Left ventricle myocardium inferior (tissue), 1 donor: ENCODE measurements at regions not wholly inside any gene's neighbourhood (a gene's known extent, or its start where the extent isn't known, plus 50 kb on each side); places are given as distances from the start of the nearest gene placed in this dataset.

ENCODE experiments used
- DNase-seq: peaks from one replicate; pipeline ENCODE4 v3.0.0-alpha.2; 2020
- H3K27ac ChIP-seq: fragments of 200-600 bp; replicated peaks from 2 replicates; pipeline ENCODE4 v1.8.0; 2021
- H3K27me3 ChIP-seq: fragments of 200-600 bp; 2 replicates; pipeline ENCODE4 v1.8.0; 2021; ENCODE audit warnings: low read depth
- H3K36me3 ChIP-seq: fragments of 200-600 bp; 2 replicates; pipeline ENCODE4 v1.8.0; 2021
- H3K4me1 ChIP-seq: fragments of 200-600 bp; 2 replicates; pipeline ENCODE4 v1.8.0; 2021
- H3K4me3 ChIP-seq: fragments of 200-600 bp; 2 replicates; pipeline ENCODE4 v1.8.0; 2021; ENCODE audit warnings: mild to moderate bottlenecking, moderate library complexity
- H3K9me3 ChIP-seq: fragments of 200-600 bp; replicated peaks from 2 replicates; pipeline ENCODE4 v1.8.0; 2021
- intact Hi-C: fragments of 100-400 bp; cut with micrococcal nuclease; formaldehyde crosslinking; loops from one replicate; pipeline ENCODE4 v1.11.0; 2022
- TF ChIP-seq, protein P1 (sequence below): fragments of 200-600 bp; IDR thresholded peaks from 2 replicates; pipeline ENCODE4 v1.8.0; 2021; ENCODE audit warnings: antibody characterized with exemption, mild to moderate bottlenecking, borderline replicate concordance
- donor health status: DM: no; HTN: yes; CAD: no; lungs with severe emphysema.

DNA sequence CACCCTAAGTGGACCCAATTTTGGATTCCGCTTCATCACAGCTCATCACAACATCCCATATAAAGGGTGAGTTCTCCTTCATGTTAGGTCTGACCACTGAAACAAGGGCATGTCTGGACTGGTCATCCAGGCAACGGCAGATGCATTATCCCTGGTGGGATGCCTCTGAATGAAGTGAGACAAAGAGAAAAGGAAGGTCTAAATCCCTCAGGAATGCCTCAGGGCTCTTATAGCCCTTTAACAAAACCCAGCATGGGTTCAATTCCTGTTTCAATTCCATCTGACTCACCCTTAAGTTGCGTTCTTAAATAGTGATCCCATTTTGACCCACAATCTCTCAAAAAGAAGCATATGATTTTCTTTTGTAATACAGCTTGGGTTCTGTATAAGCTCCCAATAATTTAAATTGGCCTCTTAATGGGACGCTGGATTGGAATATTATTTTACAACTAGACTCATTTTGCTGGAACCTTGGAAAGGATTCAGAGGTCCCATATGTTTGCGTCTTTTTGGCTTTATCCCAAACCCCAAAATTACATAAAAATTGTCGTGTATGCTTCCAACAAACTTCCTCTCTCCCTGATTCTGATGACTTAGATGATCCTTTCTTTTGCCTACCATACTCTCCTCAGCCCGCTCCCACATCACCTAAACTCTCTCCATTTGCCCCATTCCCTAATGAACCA is 287.4 kb upstream of the ZP4 start:
- intact Hi-C loops, result no loop called here
- Histone ChIP-seq H3K36me3 (no peaks in the 10 kb centered on the region), H3K4me3 (no peak overlapping the region), H3K27me3 (no peaks in the 10 kb centered on the region), H3K9me3 (peaks cover 16% of the 10 kb centered on the region), H3K27ac (no peak overlapping the region), H3K4me1 (no peaks in the 10 kb centered on the region)
- TF ChIP-seq, protein P1, sequence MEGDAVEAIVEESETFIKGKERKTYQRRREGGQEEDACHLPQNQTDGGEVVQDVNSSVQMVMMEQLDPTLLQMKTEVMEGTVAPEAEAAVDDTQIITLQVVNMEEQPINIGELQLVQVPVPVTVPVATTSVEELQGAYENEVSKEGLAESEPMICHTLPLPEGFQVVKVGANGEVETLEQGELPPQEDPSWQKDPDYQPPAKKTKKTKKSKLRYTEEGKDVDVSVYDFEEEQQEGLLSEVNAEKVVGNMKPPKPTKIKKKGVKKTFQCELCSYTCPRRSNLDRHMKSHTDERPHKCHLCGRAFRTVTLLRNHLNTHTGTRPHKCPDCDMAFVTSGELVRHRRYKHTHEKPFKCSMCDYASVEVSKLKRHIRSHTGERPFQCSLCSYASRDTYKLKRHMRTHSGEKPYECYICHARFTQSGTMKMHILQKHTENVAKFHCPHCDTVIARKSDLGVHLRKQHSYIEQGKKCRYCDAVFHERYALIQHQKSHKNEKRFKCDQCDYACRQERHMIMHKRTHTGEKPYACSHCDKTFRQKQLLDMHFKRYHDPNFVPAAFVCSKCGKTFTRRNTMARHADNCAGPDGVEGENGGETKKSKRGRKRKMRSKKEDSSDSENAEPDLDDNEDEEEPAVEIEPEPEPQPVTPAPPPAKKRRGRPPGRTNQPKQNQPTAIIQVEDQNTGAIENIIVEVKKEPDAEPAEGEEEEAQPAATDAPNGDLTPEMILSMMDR, result no peak
- no peak for DNase-seq

DNA sequence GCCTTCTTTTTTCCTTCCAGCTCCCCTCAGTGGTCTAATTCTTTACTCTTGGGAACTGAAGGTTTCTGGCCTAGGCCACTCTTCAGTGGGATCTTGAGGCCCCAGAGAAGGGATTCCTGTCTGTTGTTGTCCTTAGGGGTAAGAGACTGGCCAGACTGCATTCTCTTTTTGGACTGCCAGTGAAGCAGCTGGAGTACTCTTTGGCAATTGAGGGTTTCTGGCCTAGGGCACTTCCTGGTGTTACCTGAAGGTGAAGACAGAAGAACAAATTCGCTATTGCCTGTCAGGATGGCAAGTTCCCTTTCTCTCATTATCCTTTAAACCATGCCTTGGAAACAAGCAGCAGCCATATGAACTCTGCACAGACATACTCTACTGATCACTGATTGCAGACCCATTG is 286.6 kb upstream of the ZP4 start:
- H3K4me1 ChIP-seq, result no peaks in the 10 kb centered on the region
- no peak for DNase-seq
- H3K27ac ChIP-seq, result no peak overlapping the region
- TF ChIP-seq, protein P1, result no peak
- H3K4me3 ChIP-seq, result no peak overlapping the region
- H3K36me3 ChIP-seq, result no peaks in the 10 kb centered on the region
- H3K9me3 ChIP-seq, result peaks cover 11% of the 10 kb centered on the region
- intact Hi-C loops, result no loop called here
- H3K27me3 ChIP-seq, result no peaks in the 10 kb centered on the region

DNA sequence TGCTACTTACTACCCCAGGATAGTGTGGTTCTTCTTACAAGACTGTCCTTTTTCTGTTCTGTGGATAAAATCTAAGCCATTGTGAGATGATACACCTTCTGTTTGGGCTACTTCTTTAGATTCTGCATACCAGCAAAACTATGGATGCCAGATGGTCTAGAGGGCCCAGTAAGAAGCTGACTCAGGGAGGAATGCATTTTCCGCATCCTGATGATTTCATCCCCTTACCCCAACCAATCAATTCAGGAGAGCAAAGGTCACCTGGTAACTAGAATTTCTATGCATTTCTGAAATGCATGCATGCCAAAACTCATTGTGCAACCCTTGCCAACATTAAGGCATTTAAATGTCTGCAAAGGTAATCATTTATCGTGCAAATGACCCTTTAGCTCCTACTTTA is 285.7 kb upstream of the ZP4 start:
- TF ChIP-seq, protein P1, result no peak
- intact Hi-C loops, result no loop called here
- Histone ChIP-seq H3K36me3 (no peaks in the 10 kb centered on the region), H3K4me1 (no peaks in the 10 kb centered on the region), H3K27ac (no peak overlapping the region), H3K9me3 (peaks cover 4% of the 10 kb centered on the region), H3K4me3 (no peak overlapping the region), H3K27me3 (no peaks in the 10 kb centered on the region)
- no peak for DNase-seq

DNA sequence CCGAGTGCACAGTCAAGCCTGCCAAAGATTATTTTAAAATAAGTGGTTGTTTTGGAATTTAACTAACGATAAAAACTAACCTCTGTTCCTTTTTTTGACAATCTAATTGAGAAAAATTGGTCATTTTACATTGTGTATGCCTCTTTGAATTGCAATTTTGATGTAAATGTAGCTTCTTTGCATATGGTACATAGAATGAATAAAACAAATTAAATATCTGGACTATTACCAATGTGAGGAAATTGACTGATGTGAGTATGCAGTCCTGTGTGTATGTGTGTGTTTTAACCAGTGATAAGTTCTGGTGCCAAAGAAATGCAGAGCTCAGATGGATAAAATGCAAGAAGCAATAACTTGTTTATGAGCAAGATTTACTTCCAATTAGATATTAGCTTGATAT is 281.3 kb upstream of the ZP4 start:
- no peak overlapping the region for H3K4me3 ChIP-seq
- no peaks in the 10 kb centered on the region for H3K27me3 ChIP-seq
- no peaks in the 10 kb centered on the region for H3K4me1 ChIP-seq
- H3K36me3 ChIP-seq, result no peaks in the 10 kb centered on the region
- TF ChIP-seq, protein P1, result no peak
- H3K9me3 ChIP-seq, result no peaks in the 10 kb centered on the region
- no peak overlapping the region for H3K27ac ChIP-seq
- DNase-seq, result no peak
- intact Hi-C loops, result no loop called here

DNA sequence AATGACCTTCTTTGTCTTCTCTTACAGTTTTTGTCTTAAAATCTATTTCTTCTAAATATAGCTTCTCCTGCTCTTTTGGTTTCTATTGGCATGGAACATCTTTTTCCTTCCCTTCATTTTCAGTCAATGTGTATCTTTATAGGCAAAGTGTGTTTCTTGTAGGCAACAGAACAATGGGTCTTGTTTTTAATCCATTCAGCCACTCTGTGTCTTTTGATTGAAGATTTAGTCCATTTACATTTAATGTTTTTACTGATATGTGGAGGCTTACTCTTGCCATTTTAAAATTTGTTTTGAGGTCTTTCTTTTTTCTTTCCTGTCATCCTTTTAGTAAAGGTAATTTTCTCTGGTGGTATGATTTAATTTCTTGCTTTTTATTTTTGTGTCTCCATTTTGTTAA is 271.2 kb upstream of the ZP4 start:
- no peak overlapping the region for H3K4me3 ChIP-seq
- peaks cover 52% of the 10 kb centered on the region for H3K9me3 ChIP-seq
- H3K27ac ChIP-seq, result no peak overlapping the region
- intact Hi-C loops, result no loop called here
- TF ChIP-seq, protein P1, result no peak
- no peaks in the 10 kb centered on the region for H3K36me3 ChIP-seq
- H3K27me3 ChIP-seq, result no peaks in the 10 kb centered on the region
- DNase-seq, result no peak
- H3K4me1 ChIP-seq, result no peaks in the 10 kb centered on the region
